K562 (cell line): ENCODE measurements at regions not wholly inside any gene's neighbourhood (a gene's known extent, or its start where the extent isn't known, plus 50 kb on each side); places are given as distances from the start of the nearest gene placed in this dataset.

ENCODE experiments used
- ATAC-seq: fragments of 200-7000 bp; cut with Tn5 transposase; 3 replicates; pipeline ENCODE4 v1.9.1; 2020; ENCODE audit warnings: moderate library complexity
- BruUV-seq: library from RNA; stranded (reverse); fragments of 400-500 nt; replicated peaks from 2 replicates; lab custom pipeline; 2021; lab: Mats Ljungman, UMichigan
- CTCF ChIA-PET: fragments of 300-600 bp; formaldehyde crosslinking; extraction: SDS; loops from one replicate; lab custom pipeline; 2021; ENCODE audit warnings: low intra/inter-chr PET ratio; lab: Yijun Ruan, JAX
- POLR2A ChIA-PET: fragments of 300-600, 350-650 bp; sonication (Branson Sonifier 250); formaldehyde crosslinking; extraction: SDS; loops from one replicate; lab custom pipeline; 2021; ENCODE audit warnings: antibody characterized with exemption, inconsistent platforms; lab: Yijun Ruan, JAX
- DNase-seq, 4 experiments: peaks; one replicate each; pipeline versions ENCODE4 v3.0.0 to v3.0.0-alpha.2; 2011 to 2018; ENCODE audit warnings: low spot score in 3 of 4, mixed read lengths in 3 of 4; ENCODE audit errors: extremely low read depth in 1 of 4
- FAIRE-seq: peaks from 2 replicates; lab custom pipeline; 2011; peaks lifted over from hg19 to GRCh38; lab: Jason Lieb, UNC
- H2AFZ ChIP-seq: 2 replicates; pipeline ENCODE4 v1.6.0; 2011; ENCODE audit warnings: low read depth, low read length, control low read depth, inconsistent platforms
- H3K27ac ChIP-seq: fragments of 200-600 bp; 3 replicates; pipeline ENCODE4 v1.8.0; 2011; ENCODE audit warnings: low read depth, mild to moderate bottlenecking, control low read depth, inconsistent platforms, low read length, moderate library complexity, mixed read lengths; ENCODE audit errors: extremely low read depth
- H3K27me3 ChIP-seq, 2 experiments: fragments of 300-600 bp in 1 of 2; 2 replicates in 1 of 2; 3 replicates in 1 of 2; pipeline versions ENCODE4 v1.6.0 to v1.8.0; 2011; ENCODE audit warnings: inconsistent platforms in 2 of 2, low read length in 2 of 2, mild to moderate bottlenecking in 1 of 2, mixed read lengths in 1 of 2, moderate library complexity in 1 of 2; ENCODE audit not compliant: control insufficient read depth in 2 of 2, insufficient read depth in 2 of 2
- H3K36me3 ChIP-seq: fragments of 300-600 bp; 3 replicates; pipeline ENCODE4 v1.8.0; 2011; ENCODE audit warnings: mild to moderate bottlenecking, low read length, inconsistent platforms; ENCODE audit not compliant: control insufficient read depth, insufficient read depth
- H3K4me1 ChIP-seq, 2 experiments: fragments of 200-600 bp in 1 of 2; replicated peaks in 1 of 2; 2 replicates in 1 of 2; 3 replicates in 1 of 2; pipeline versions ENCODE4 v1.5.1 to v1.8.0; 2011; ENCODE audit warnings: inconsistent platforms in 2 of 2, low read length in 2 of 2, mild to moderate bottlenecking in 1 of 2, mixed read lengths in 1 of 2, moderate library complexity in 1 of 2; ENCODE audit not compliant: control insufficient read depth in 2 of 2, insufficient read depth in 2 of 2
- H3K4me2 ChIP-seq: 2 replicates; pipeline ENCODE4 v1.6.1; 2011; ENCODE audit warnings: low read length, control low read depth, inconsistent platforms, mixed read lengths; ENCODE audit not compliant: insufficient read depth
- H3K4me3 ChIP-seq: fragments of 200-600 bp; sonication (generic), shearing (Covaris generic); 2 replicates; pipeline ENCODE4 v1.5.1; 2016; ENCODE audit warnings: control low read depth, inconsistent platforms
- H3K79me2 ChIP-seq: fragments of 200-600 bp; 3 replicates; pipeline ENCODE4 v1.8.0; 2011; ENCODE audit warnings: low read length, inconsistent platforms; ENCODE audit not compliant: control insufficient read depth, insufficient read depth
- H3K9ac ChIP-seq, 2 experiments: 2 replicates each; pipeline versions ENCODE4 v1.6.0 to v1.6.1; 2011; ENCODE audit warnings: low read depth in 2 of 2, low read length in 2 of 2, control low read depth in 1 of 2, inconsistent platforms in 1 of 2, mild to moderate bottlenecking in 1 of 2, mixed read lengths in 1 of 2; ENCODE audit not compliant: insufficient read depth in 1 of 2
- H3K9me1 ChIP-seq: one replicate; pipeline ENCODE4 v1.6.0; 2011; ENCODE audit warnings: inconsistent platforms, mild to moderate bottlenecking, low read length, moderate library complexity; ENCODE audit not compliant: control insufficient read depth, insufficient read depth
- H3K9me3 ChIP-seq: replicated peaks from 2 replicates; pipeline ENCODE4 v1.5.1; 2011; ENCODE audit warnings: low read depth, low read length, inconsistent platforms; ENCODE audit not compliant: control insufficient read depth, insufficient read depth
- H4K20me1 ChIP-seq: replicated peaks from 2 replicates; pipeline ENCODE4 v1.6.1; 2011; ENCODE audit warnings: low read length, inconsistent platforms, mixed read lengths; ENCODE audit not compliant: control insufficient read depth, insufficient read depth
- CBX1 ChIP-seq: sonication (generic); IDR thresholded peaks from 2 replicates; pipeline ENCODE4 v1.6.1; 2016; ENCODE audit warnings: antibody characterized with exemption, low read depth, mild to moderate bottlenecking
- DNMT1 ChIP-seq: fragments of 450-650 bp; IDR thresholded peaks from 2 replicates; pipeline ENCODE4 v1.6.1; 2016; ENCODE audit warnings: antibody characterized with exemption, mild to moderate bottlenecking
- EP400 ChIP-seq: fragments of 450-650 bp; IDR thresholded peaks from 2 replicates; pipeline ENCODE4 v1.6.1; 2017; ENCODE audit warnings: antibody characterized with exemption, mild to moderate bottlenecking, moderate library complexity
- HEY1 ChIP-seq: fragments of 250-450 bp; sonication (Bioruptor Pico); IDR thresholded peaks from 2 replicates; pipeline ENCODE4 v1.5.0; 2020; ENCODE audit warnings: mild to moderate bottlenecking, moderate library complexity, borderline replicate concordance
- KDM5B ChIP-seq: fragments of 200-600 bp; sonication (generic); IDR thresholded peaks from 2 replicates; pipeline ENCODE4 v1.6.1; 2012; ENCODE audit warnings: low read depth, mild to moderate bottlenecking, moderate library complexity, low read length, control low read depth, inconsistent platforms; ENCODE audit not compliant: insufficient replicate concordance
- MEIS2 ChIP-seq: fragments of 450-650 bp; IDR thresholded peaks from 2 replicates; pipeline ENCODE4 v1.6.1; 2014; ENCODE audit warnings: mild to moderate bottlenecking; ENCODE audit not compliant: partially characterized antibody
- NFRKB ChIP-seq: fragments of 450-650 bp; IDR thresholded peaks from 2 replicates; pipeline ENCODE4 v1.6.1; 2016; ENCODE audit warnings: low read depth
- NFYB ChIP-seq: IDR thresholded peaks from 2 replicates; pipeline ENCODE4 v1.6.1; 2011; ENCODE audit warnings: mild to moderate bottlenecking, moderate library complexity; ENCODE audit not compliant: insufficient read length; ENCODE audit errors: extremely low read depth
- NR4A1 ChIP-seq, 2 experiments: fragments of 250-450 bp in 1 of 2; fragments of 450-650 bp in 1 of 2; sonication (Bioruptor Pico) in 1 of 2; IDR thresholded peaks; 2 replicates each; pipeline versions ENCODE4 v1.4.0 to v1.6.1; 2016 to 2020; ENCODE audit warnings: mild to moderate bottlenecking in 2 of 2, missing compliant biosample characterization in 1 of 2, missing genetic modification characterization in 1 of 2, moderate library complexity in 1 of 2
- POU5F1 ChIP-seq: fragments of 150-350 bp; IDR thresholded peaks from 2 replicates; pipeline ENCODE4 v1.6.1; 2014; ENCODE audit warnings: borderline replicate concordance, low read length, low read depth, mild to moderate bottlenecking; ENCODE audit not compliant: partially characterized antibody
- RAD51 ChIP-seq: fragments of 450-650 bp; IDR thresholded peaks from 2 replicates; pipeline ENCODE4 v1.7.1; 2016; ENCODE audit warnings: low read depth, mild to moderate bottlenecking, borderline replicate concordance
- RUNX1 ChIP-seq: sonication (generic); IDR thresholded peaks from 2 replicates; pipeline ENCODE4 v1.6.1; 2016; ENCODE audit warnings: antibody characterized with exemption, low read depth
- SP1 ChIP-seq: sonication (generic); formaldehyde crosslinking; IDR thresholded peaks from 2 replicates; pipeline ENCODE4 v1.8.1; 2022; ENCODE audit warnings: mild to moderate bottlenecking, missing genetic modification reagents
- SRF ChIP-seq, 2 experiments: fragments of 250-450, 450-650 bp in 1 of 2; sonication (Bioruptor Pico) in 1 of 2; sonication (generic) in 1 of 2; formaldehyde crosslinking; IDR thresholded peaks; 2 replicates each; pipeline versions ENCODE4 v1.5.0 to v1.5.1; 2020 to 2022; ENCODE audit warnings: mild to moderate bottlenecking in 1 of 2, missing genetic modification reagents in 1 of 2
- XRCC3 ChIP-seq: fragments of 450-650 bp; IDR thresholded peaks from 2 replicates; pipeline ENCODE4 v1.6.1; 2017; ENCODE audit warnings: mild to moderate bottlenecking, moderate library complexity
- ZNF224 ChIP-seq: sonication (generic); formaldehyde crosslinking; IDR thresholded peaks from 2 replicates; pipeline ENCODE4 v1.8.0; 2022; ENCODE audit warnings: mild to moderate bottlenecking, missing genetic modification reagents
- ZNF408 ChIP-seq: fragments of 250-450 bp; sonication (Bioruptor Pico); IDR thresholded peaks from 2 replicates; pipeline ENCODE4 v1.4.0; 2020; ENCODE audit warnings: low read depth, mild to moderate bottlenecking, moderate library complexity
- WGBS: fragments of 100-300 bp; shearing (Covaris generic); methylation state at CpG from one replicate; pipeline ENCODE4 v1.1.6; 2016; ENCODE audit warnings: low coverage, mixed read lengths; ENCODE audit not compliant: insufficient coverage; ENCODE audit errors: missing lambda C conversion rate; 5-methylcytosine and 5-hydroxymethylcytosine counted together
- in situ Hi-C: fragments of 300-500 bp; cut with MboI; formaldehyde crosslinking; loops from 4 replicates; pipeline ENCODE4 v1.15.0; 2018; ENCODE audit warnings: inconsistent platforms, mixed read lengths
- intact Hi-C: fragments of 100-400 bp; cut with micrococcal nuclease; formaldehyde crosslinking; loops from 2 replicates; pipeline ENCODE4 v1.14.2; 2022
- TF ChIP-seq, protein P1 (sequence below), 2 experiments: IDR thresholded peaks; 2 replicates each; pipeline ENCODE4 v1.6.1; 2011; ENCODE audit warnings: borderline replicate concordance in 1 of 2, control low read depth in 1 of 2, low read depth in 1 of 2, low read length in 1 of 2, mild to moderate bottlenecking in 1 of 2, mixed read lengths in 1 of 2, moderate library complexity in 1 of 2; ENCODE audit not compliant: insufficient read depth in 1 of 2, insufficient read length in 1 of 2, poor library complexity in 1 of 2, severe bottlenecking in 1 of 2; ENCODE audit errors: extremely low read depth in 1 of 2
- TF ChIP-seq, protein P2 (sequence below): fragments of 450-650 bp; IDR thresholded peaks from 2 replicates; pipeline ENCODE4 v1.6.1; 2017; ENCODE audit warnings: mild to moderate bottlenecking, moderate library complexity

DNA sequence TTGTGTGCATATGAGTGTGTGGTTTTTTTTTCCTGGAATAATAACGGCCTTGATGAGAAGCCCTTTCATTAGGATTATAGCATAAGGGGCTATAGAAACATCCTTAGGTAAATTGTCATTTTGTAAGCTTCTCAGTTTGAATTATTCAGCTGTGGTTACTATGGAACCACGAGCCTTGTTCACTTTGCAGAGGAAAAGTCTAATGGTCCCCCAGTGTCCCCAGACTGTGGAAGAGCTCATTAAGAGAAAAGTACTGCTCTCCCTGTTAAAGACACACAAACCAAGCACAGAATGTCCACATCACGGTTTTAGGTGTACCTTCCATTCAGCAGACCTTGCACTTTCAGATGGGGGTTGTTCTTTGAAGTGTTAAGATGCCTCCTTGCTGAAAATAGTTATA lies 199.3 kb upstream of the DEPDC1 start:
- Histone ChIP-seq H3K4me3 (no peak overlapping the region), H3K36me3 (no peaks in the 10 kb centered on the region), H3K27ac (no peak overlapping the region), H3K79me2 (no peaks in the 10 kb centered on the region), H3K4me2 (no peak overlapping the region), H3K9me1 (no peaks in the 10 kb centered on the region), H4K20me1 (no peaks in the 10 kb centered on the region), H3K27me3 (no peaks in the 10 kb centered on the region), H3K9ac (no peak overlapping the region), H3K4me1 (no peaks in the 10 kb centered on the region), H2AFZ (no peak overlapping the region), H3K9me3 (0 out of 2 replicates have a peak, but pooled peaks cover 2% of the 10 kb centered on the region)
- intact Hi-C loops: no loop called here
- no peak for DNase-seq
- no peak for ATAC-seq
- ChIA-PET CTCF (no interaction called here), POLR2A (no interaction called here)
- no peak for FAIRE-seq
- no TSS peak for BruUV-seq
- WGBS: 0% methylated on average over 3 of the region's 3 CpGs
- in situ Hi-C loops: no loop called here
- TF ChIP-seq, protein P1, sequence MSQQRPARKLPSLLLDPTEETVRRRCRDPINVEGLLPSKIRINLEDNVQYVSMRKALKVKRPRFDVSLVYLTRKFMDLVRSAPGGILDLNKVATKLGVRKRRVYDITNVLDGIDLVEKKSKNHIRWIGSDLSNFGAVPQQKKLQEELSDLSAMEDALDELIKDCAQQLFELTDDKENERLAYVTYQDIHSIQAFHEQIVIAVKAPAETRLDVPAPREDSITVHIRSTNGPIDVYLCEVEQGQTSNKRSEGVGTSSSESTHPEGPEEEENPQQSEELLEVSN (IDR thresholded peaks at IDR 0.05; ENCODE audit: borderline replicate concordance in 1 of 2, extremely low read depth in 1 of 2, insufficient read depth in 1 of 2, insufficient read length in 1 of 2, low read depth in 1 of 2, low read length in 1 of 2, poor library complexity in 1 of 2, severe bottlenecking in 1 of 2): no peak
- TF ChIP-seq NFRKB: no peak
- no peak for TF ChIP-seq RAD51
- TF ChIP-seq ZNF408 (CRISPR knock-in tag): no peak
- TF ChIP-seq EP400: no peak
- TF ChIP-seq RUNX1: no peak
- TF ChIP-seq, protein P2, sequence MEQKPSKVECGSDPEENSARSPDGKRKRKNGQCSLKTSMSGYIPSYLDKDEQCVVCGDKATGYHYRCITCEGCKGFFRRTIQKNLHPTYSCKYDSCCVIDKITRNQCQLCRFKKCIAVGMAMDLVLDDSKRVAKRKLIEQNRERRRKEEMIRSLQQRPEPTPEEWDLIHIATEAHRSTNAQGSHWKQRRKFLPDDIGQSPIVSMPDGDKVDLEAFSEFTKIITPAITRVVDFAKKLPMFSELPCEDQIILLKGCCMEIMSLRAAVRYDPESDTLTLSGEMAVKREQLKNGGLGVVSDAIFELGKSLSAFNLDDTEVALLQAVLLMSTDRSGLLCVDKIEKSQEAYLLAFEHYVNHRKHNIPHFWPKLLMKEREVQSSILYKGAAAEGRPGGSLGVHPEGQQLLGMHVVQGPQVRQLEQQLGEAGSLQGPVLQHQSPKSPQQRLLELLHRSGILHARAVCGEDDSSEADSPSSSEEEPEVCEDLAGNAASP: no peak
- no peak for TF ChIP-seq SRF (CRISPR knock-in tag; IDR thresholded peaks at IDR 0.05)
- no peak for TF ChIP-seq POU5F1
- no peak for TF ChIP-seq XRCC3
- TF ChIP-seq KDM5B: no peak
- TF ChIP-seq ZNF224 (CRISPR knock-in tag): no peak
- TF ChIP-seq CBX1: no peak
- TF ChIP-seq NR4A1 (CRISPR knock-in tag; IDR thresholded peaks at IDR 0.05): no peak
- no peak for TF ChIP-seq NR4A1 (tag; IDR thresholded peaks at IDR 0.05)
- no peak for TF ChIP-seq DNMT1
- TF ChIP-seq MEIS2: no peak
- no peak for TF ChIP-seq NFYB
- TF ChIP-seq SP1 (CRISPR knock-in tag): no peak
- no peak for TF ChIP-seq HEY1 (CRISPR knock-in tag)
